OCI-LY3 (cell line): ENCODE measurements at regions not wholly inside any gene's neighbourhood (a gene's known extent, or its start where the extent isn't known, plus 50 kb on each side); places are given as distances from the start of the nearest gene placed in this dataset.

Experiments used
- H2AFZ ChIP-seq: fragments of 200-600, 300-600 bp; shearing (Covaris generic); 2 replicates; pipeline ENCODE4 v1.6.0; 2014; ENCODE audit warnings: antibody characterized with exemption, low read depth, low read length
- H3K27ac ChIP-seq: fragments of 200-600, 300-600 bp; sonication (generic); 2 replicates; pipeline ENCODE4 v1.5.1; 2014; ENCODE audit warnings: mild to moderate bottlenecking, low read length, moderate library complexity, mixed read lengths
- H3K27me3 ChIP-seq: fragments of 200-600, 300-600 bp; sonication (generic); 2 replicates; pipeline ENCODE4 v1.6.1; 2014; ENCODE audit warnings: low read depth, low read length, mixed read lengths
- H3K36me3 ChIP-seq: fragments of 200-600, 300-600 bp; sonication (generic); replicated peaks from 2 replicates; pipeline ENCODE3; 2014; ENCODE audit warnings: low read depth, low read length, mixed read lengths
- H3K4me1 ChIP-seq: fragments of 300-600, 200-600 bp; sonication (generic); 2 replicates; pipeline ENCODE4 v1.6.1; 2014; ENCODE audit warnings: low read length, mixed read lengths
- H3K4me2 ChIP-seq: fragments of 200-600, 300-600 bp; sonication (generic); 2 replicates; pipeline ENCODE4 v1.6.1; 2014; ENCODE audit warnings: low read length, mixed read lengths
- H3K4me3 ChIP-seq: fragments of 300-600, 200-600 bp; sonication (generic); 2 replicates; pipeline ENCODE4 v1.5.1; 2014; ENCODE audit warnings: antibody characterized with exemption, mild to moderate bottlenecking, low read length, moderate library complexity
- H3K79me2 ChIP-seq: fragments of 300-600, 200-600 bp; shearing (Covaris generic); 2 replicates; pipeline ENCODE4 v1.6.1; 2014; ENCODE audit warnings: mild to moderate bottlenecking, low read length, mixed read lengths
- H3K9ac ChIP-seq: fragments of 300-600, 200-600 bp; shearing (Covaris generic); 2 replicates; pipeline ENCODE4 v1.6.0; 2014; ENCODE audit warnings: mild to moderate bottlenecking, low read length, moderate library complexity
- H3K9me3 ChIP-seq: fragments of 200-600, 300-600 bp; shearing (Covaris generic); 2 replicates; pipeline ENCODE4 v1.6.1; 2014; ENCODE audit warnings: low read length, mixed read lengths; ENCODE audit not compliant: insufficient read depth
- H4K20me1 ChIP-seq: fragments of 200-600, 300-600 bp; sonication (generic); 2 replicates; pipeline ENCODE4 v1.6.1; 2016; ENCODE audit warnings: low read length, mixed read lengths; ENCODE audit not compliant: insufficient read depth
- CTCF ChIP-seq: fragments of 200-600, 300-600 bp; sonication (generic); IDR thresholded peaks from 2 replicates; pipeline ENCODE4 v1.5.1; 2014; ENCODE audit warnings: antibody characterized with exemption, low read length, low read depth
- EZH2phosphoT487 ChIP-seq: fragments of 200-600 bp; shearing (Covaris generic); IDR thresholded peaks from 2 replicates; pipeline ENCODE4 v1.6.1; 2018; ENCODE audit warnings: antibody characterized with exemption, mixed run types, low read depth

- TF ChIP-seq EZH2phosphoT487 (no peak), CTCF (no peak)
- H3K79me2 ChIP-seq: no peaks in the 10 kb centered on the region
- no peak overlapping the region for H3K4me3 ChIP-seq
- H3K4me2 ChIP-seq: no peak overlapping the region
- H3K9me3 ChIP-seq: no peaks in the 10 kb centered on the region
- H3K9ac ChIP-seq: no peak overlapping the region
- H3K27me3 ChIP-seq: no peaks in the 10 kb centered on the region
- no peaks in the 10 kb centered on the region for H3K4me1 ChIP-seq
- H4K20me1 ChIP-seq: no peaks in the 10 kb centered on the region
- H2AFZ ChIP-seq: no peak overlapping the region
- no peaks in the 10 kb centered on the region for H3K36me3 ChIP-seq
- H3K27ac ChIP-seq: no peak overlapping the region
Measured at GRCh38 chr6:169041078-169041477, 212.6 kb downstream of the THBS2 start.

GRCh38 chr6:169038691-169039090 lies 215.0 kb downstream of the THBS2 start:
- Histone ChIP-seq H4K20me1 (no peaks in the 10 kb centered on the region), H3K36me3 (no peaks in the 10 kb centered on the region), H2AFZ (no peak overlapping the region), H3K9me3 (no peaks in the 10 kb centered on the region), H3K4me1 (no peaks in the 10 kb centered on the region), H3K4me2 (no peak overlapping the region), H3K79me2 (no peaks in the 10 kb centered on the region), H3K4me3 (no peak overlapping the region), H3K27me3 (no peaks in the 10 kb centered on the region), H3K9ac (no peak overlapping the region), H3K27ac (no peak overlapping the region)
- no peak for TF ChIP-seq EZH2phosphoT487
- TF ChIP-seq CTCF: no peak

GRCh38 chr6:169035385-169036240 lies 218.0 kb downstream of the THBS2 start:
- H3K79me2 ChIP-seq: no peaks in the 10 kb centered on the region
- no peak overlapping the region for H3K4me2 ChIP-seq
- H4K20me1 ChIP-seq: no peaks in the 10 kb centered on the region
- H3K36me3 ChIP-seq: no peaks in the 10 kb centered on the region
- no peak overlapping the region for H3K4me3 ChIP-seq
- no peaks in the 10 kb centered on the region for H3K4me1 ChIP-seq
- no peak overlapping the region for H3K27ac ChIP-seq
- H3K9me3 ChIP-seq: no peaks in the 10 kb centered on the region
- no peak overlapping the region for H3K9ac ChIP-seq
- H3K27me3 ChIP-seq: no peaks in the 10 kb centered on the region
- no peak overlapping the region for H2AFZ ChIP-seq
- no peak for TF ChIP-seq EZH2phosphoT487
- TF ChIP-seq CTCF: no peak

- Histone ChIP-seq H4K20me1 (no peaks in the 10 kb centered on the region), H3K4me3 (no peak overlapping the region), H3K27me3 (no peaks in the 10 kb centered on the region)
Measured at GRCh38 chr6:169034516-169035167, 219.0 kb downstream of the THBS2 start.

More at GRCh38 chr6:169034516-169035167, 219.0 kb downstream of the THBS2 start:
- H3K79me2 ChIP-seq: no peaks in the 10 kb centered on the region
- H2AFZ ChIP-seq: no peak overlapping the region
- H3K9ac ChIP-seq: no peak overlapping the region
- no peak for TF ChIP-seq CTCF
- TF ChIP-seq EZH2phosphoT487: no peak
- H3K9me3 ChIP-seq: no peaks in the 10 kb centered on the region
- no peaks in the 10 kb centered on the region for H3K4me1 ChIP-seq
- no peaks in the 10 kb centered on the region for H3K36me3 ChIP-seq
- no peak overlapping the region for H3K4me2 ChIP-seq
- no peak overlapping the region for H3K27ac ChIP-seq
